Cardiac fibroblast (primary cell): ENCODE measurements at regions not wholly inside any gene's neighbourhood (a gene's known extent, or its start where the extent isn't known, plus 50 kb on each side); places are given as distances from the start of the nearest gene placed in this dataset.

Experiments
- DNase-seq, 2 donors: peaks; one replicate each; pipeline versions ENCODE4 v3.0.0 to v3.0.0-alpha.2; 2010; ENCODE audit warnings: low read depth in 2 of 2
- H3K4me3 ChIP-seq, 2 donors: replicated peaks in 1 of 2; 1 replicate in 1 of 2; 2 replicates in 1 of 2; pipeline ENCODE4 v1.5.1; 2011; ENCODE audit warnings: low read depth in 2 of 2, low read length in 2 of 2, mild to moderate bottlenecking in 2 of 2, moderate library complexity in 1 of 2
- TF ChIP-seq, protein P1 (sequence below): IDR thresholded peaks from one replicate; pipeline ENCODE4 v1.5.1; 2011; ENCODE audit warnings: low read depth, mild to moderate bottlenecking, low read length, inconsistent platforms

GRCh38 chr5:122586351-122586750, 188.5 kb upstream of the SNX2 start:
- TF ChIP-seq, protein P1, sequence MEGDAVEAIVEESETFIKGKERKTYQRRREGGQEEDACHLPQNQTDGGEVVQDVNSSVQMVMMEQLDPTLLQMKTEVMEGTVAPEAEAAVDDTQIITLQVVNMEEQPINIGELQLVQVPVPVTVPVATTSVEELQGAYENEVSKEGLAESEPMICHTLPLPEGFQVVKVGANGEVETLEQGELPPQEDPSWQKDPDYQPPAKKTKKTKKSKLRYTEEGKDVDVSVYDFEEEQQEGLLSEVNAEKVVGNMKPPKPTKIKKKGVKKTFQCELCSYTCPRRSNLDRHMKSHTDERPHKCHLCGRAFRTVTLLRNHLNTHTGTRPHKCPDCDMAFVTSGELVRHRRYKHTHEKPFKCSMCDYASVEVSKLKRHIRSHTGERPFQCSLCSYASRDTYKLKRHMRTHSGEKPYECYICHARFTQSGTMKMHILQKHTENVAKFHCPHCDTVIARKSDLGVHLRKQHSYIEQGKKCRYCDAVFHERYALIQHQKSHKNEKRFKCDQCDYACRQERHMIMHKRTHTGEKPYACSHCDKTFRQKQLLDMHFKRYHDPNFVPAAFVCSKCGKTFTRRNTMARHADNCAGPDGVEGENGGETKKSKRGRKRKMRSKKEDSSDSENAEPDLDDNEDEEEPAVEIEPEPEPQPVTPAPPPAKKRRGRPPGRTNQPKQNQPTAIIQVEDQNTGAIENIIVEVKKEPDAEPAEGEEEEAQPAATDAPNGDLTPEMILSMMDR, result no peak
- H3K4me3 ChIP-seq, result no peak overlapping the region
- peak; percentile 19 to 70 for DNase-seq

DNA sequence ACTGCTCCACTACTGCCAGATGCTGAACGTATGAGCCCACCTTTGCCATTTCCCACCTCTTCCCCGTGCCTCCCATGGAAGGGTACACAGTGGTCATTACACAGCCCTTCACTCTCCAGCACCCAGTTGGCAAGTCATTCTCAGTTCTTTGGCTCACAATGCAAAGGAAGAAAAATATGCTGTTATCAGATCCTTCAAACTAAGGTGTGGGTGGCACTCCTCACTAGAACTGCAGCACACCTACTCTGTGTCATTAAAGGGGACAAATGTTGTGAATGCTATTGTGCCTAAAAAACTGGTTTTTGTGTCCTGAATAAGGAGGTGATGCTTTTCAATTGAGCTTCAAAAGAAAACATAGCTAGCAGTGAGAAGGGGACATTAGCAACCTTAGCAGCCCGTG, 183.1 kb upstream of the SNX2 start:
- no peak overlapping the region for H3K4me3 ChIP-seq
- DNase-seq, result no peak
- TF ChIP-seq, protein P1, result no peak

GRCh38 chr5:122599000-122599399, 175.9 kb upstream of the SNX2 start:
- TF ChIP-seq, protein P1, result no peak
- no peak overlapping the region for H3K4me3 ChIP-seq
- DNase-seq, result no peak

DNA sequence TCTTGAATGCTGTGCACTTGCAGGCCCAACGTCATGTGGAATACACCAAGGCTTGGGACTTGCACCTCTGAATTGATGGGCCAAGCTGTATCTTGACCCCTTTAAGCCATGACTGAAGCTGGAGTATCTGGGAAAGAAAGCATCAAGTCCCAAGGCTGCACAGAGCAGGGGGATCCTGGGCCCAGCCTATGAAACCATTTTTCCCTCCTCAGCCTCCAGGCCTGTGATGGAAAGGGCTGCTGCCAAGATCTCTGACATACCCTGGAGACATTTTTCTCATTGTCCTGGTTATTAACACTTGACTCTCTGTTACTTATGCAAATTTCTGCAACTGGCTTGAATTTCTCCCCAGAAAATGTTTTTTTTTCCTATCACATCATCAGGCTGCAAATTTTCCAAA, 174.0 kb upstream of the SNX2 start:
- no peak for DNase-seq
- TF ChIP-seq, protein P1, result no peak
- H3K4me3 ChIP-seq, result no peak overlapping the region

DNA sequence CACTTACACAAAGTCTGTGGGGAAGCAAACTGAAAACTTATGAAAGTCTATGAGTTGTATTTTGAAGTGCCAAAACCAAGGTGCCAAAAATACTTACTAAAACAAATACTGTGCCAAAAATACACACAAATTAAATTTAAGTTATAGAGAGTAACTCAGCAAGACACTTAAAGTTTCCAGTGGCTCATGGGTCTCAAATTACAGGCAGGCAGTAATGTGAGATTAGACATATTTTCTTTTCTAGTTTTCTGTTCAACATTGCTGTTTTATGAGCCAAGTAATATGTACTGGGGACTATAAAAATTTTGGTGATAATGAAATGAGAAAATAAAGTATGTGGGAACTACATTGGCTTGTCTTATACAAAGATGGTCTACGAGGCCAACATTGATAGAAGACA, 172.2 kb upstream of the SNX2 start:
- DNase-seq, result no peak
- no peak overlapping the region for H3K4me3 ChIP-seq
- TF ChIP-seq, protein P1, result no peak

DNA sequence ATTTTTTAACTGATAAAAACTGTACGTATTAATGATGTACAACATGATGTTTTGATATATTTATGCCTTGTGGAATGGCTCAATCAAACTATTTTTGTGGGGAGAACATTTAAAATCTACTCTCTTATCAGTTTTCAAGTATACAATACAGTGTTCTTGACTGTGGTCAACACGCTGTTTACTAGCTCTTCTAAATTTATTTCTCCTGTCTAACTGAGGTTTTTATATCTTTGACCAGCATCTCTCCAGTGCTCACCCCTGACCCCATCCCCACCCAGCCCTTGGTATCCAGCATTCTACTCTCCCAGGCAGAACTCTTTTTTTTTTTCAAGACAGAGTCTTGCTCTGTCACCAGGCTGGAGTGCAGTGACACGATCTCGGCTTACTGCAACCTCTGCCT, 169.6 kb upstream of the SNX2 start:
- TF ChIP-seq, protein P1, result no peak
- DNase-seq, result no peak
- no peak overlapping the region for H3K4me3 ChIP-seq

DNA sequence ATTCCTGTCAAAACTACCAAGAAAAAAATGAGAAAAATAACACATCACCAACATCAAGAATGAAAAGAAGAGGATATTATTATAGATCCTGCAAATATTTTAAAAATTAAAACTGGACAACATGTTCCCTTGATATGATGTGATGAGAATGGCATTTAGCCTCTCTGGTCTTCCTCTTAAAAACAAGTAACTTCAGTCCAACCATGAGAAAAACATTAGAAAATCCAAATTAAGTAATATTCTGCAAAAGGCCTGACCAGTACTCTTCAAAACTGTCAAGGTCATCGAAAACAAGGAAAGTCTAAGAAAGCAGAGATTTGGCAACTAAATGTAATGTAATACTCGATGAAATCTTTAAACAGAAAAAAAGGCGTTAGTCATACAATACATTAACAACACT, 167.1 kb upstream of the SNX2 start:
- no peak overlapping the region for H3K4me3 ChIP-seq
- DNase-seq, result peak in 1 of 2 donors; percentile 31
- TF ChIP-seq, protein P1, result no peak
